Right forelimb (tissue), 1 donor: ENCODE measurements at regions not wholly inside any gene's neighbourhood (a gene's known extent, or its start where the extent isn't known, plus 50 kb on each side); places are given as distances from the start of the nearest gene placed in this dataset.

Experiments used
- DNase-seq: peaks from one replicate; pipeline ENCODE4 v3.0.0-alpha.2; 2018

- DNase-seq: no peak
These were observed 1255.7 kb downstream of the ZPLD1 start for GRCh38 chr3:103690536-103690935.

GRCh38 chr3:103693831-103694230 is 1259.0 kb downstream of the ZPLD1 start:
- no peak for DNase-seq

GRCh38 chr3:103698646-103699045 is 1263.8 kb downstream of the ZPLD1 start:
- no peak for DNase-seq

- DNase-seq: no peak
These were observed 1264.4 kb downstream of the ZPLD1 start for GRCh38 chr3:103699228-103699627.

GRCh38 chr3:103705641-103706040 is 1270.8 kb downstream of the ZPLD1 start:
- no peak for DNase-seq

- DNase-seq: no peak
These were observed 1271.9 kb downstream of the ZPLD1 start for GRCh38 chr3:103706671-103707070.

GRCh38 chr3:103711670-103712069 is 1276.9 kb downstream of the ZPLD1 start:
- no peak for DNase-seq

- no peak for DNase-seq
These were observed 1277.6 kb downstream of the ZPLD1 start for GRCh38 chr3:103712320-103713008.

- no peak for DNase-seq
These were observed 1294.7 kb downstream of the ZPLD1 start for GRCh38 chr3:103729547-103729946.

- no peak for DNase-seq
These were observed 1295.9 kb downstream of the ZPLD1 start for GRCh38 chr3:103730744-103731143.

- no peak for DNase-seq
These were observed 1318.2 kb downstream of the ZPLD1 start for GRCh38 chr3:103752986-103753385.

GRCh38 chr3:103767635-103768034 is 1332.8 kb downstream of the ZPLD1 start:
- no peak for DNase-seq

- DNase-seq: no peak
These were observed 1350.2 kb downstream of the ZPLD1 start for GRCh38 chr3:103785017-103785416.

GRCh38 chr3:103785537-103785936 is 1350.7 kb downstream of the ZPLD1 start:
- no peak for DNase-seq

GRCh38 chr3:103786296-103786695 is 1351.5 kb downstream of the ZPLD1 start:
- no peak for DNase-seq

- DNase-seq: no peak
These were observed 1352.5 kb downstream of the ZPLD1 start for GRCh38 chr3:103787164-103787871.

GRCh38 chr3:103787879-103788278 is 1353.1 kb downstream of the ZPLD1 start:
- DNase-seq: no peak

- DNase-seq: no peak
These were observed 1357.1 kb downstream of the ZPLD1 start for GRCh38 chr3:103791786-103792515.

- DNase-seq: no peak
These were observed 1359.8 kb downstream of the ZPLD1 start for GRCh38 chr3:103794656-103795055.

- DNase-seq: no peak
These were observed 1361.3 kb downstream of the ZPLD1 start for GRCh38 chr3:103796068-103796467.

- no peak for DNase-seq
These were observed 1369.0 kb downstream of the ZPLD1 start for GRCh38 chr3:103803787-103804186.

- no peak for DNase-seq
These were observed 1375.4 kb downstream of the ZPLD1 start for GRCh38 chr3:103810167-103810566.

GRCh38 chr3:103813955-103814354 is 1379.1 kb downstream of the ZPLD1 start:
- no peak for DNase-seq

- no peak for DNase-seq
These were observed 1383.6 kb downstream of the ZPLD1 start for GRCh38 chr3:103818398-103818797.
